HCT116 (cell line): ENCODE measurements at regions not wholly inside any gene's neighbourhood (a gene's known extent, or its start where the extent isn't known, plus 50 kb on each side); places are given as distances from the start of the nearest gene placed in this dataset.

Experiments
- ATAC-seq: fragments of 200-7000 bp; cut with Tn5 transposase; 2 replicates; pipeline ENCODE4 v1.9.1; 2020; ENCODE audit warnings: mild to moderate bottlenecking, moderate library complexity
- BruUV-seq: library from RNA; stranded (reverse); fragments of 400-500 nt; replicated peaks from 2 replicates; lab custom pipeline; 2021; lab: Mats Ljungman, UMichigan
- CTCF ChIA-PET: fragments of 300-600 bp; sonication (Branson Sonifier 250); formaldehyde crosslinking; loops from one replicate; lab custom pipeline; 2021; ENCODE audit warnings: antibody characterized with exemption; lab: Charles Lee
- POLR2A ChIA-PET: fragments of 300-600, 350-600 bp; sonication (Branson Sonifier 250); formaldehyde crosslinking; loops from one replicate; lab custom pipeline; 2021; ENCODE audit warnings: antibody characterized with exemption; lab: Charles Lee
- RAD21 ChIA-PET, 2 experiments: fragments of 300-600 bp; sonication (Branson Sonifier 250); formaldehyde crosslinking; loops; one replicate each; lab custom pipeline; 2023; ENCODE audit warnings: low total read pairs in 2 of 2; ENCODE audit not compliant: uncharacterized antibody in 2 of 2, unreplicated experiment in 2 of 2, low non-redundant PET in 1 of 2; lab: Charles Lee
- DNase-seq: peaks from one replicate; pipeline ENCODE4 v3.0.0-alpha.2; 2010; ENCODE audit warnings: low read depth, low spot score
- H2AFZ ChIP-seq: fragments of 200-600 bp; shearing (Covaris generic), sonication (generic); 2 replicates; pipeline ENCODE4 v1.6.1; 2017; ENCODE audit warnings: low read depth, mixed run types, mixed read lengths, antibody characterized with exemption, low read length; ENCODE audit not compliant: poor library complexity, severe bottlenecking
- H3K27ac ChIP-seq: 2 replicates; pipeline ENCODE4 v1.5.1; 2012; ENCODE audit warnings: low read depth, low read length
- H3K27me3 ChIP-seq: fragments of 200-600 bp; sonication (generic); 2 replicates; pipeline ENCODE4 v1.6.1; 2016; ENCODE audit warnings: mixed run types, low read length, mixed read lengths; ENCODE audit not compliant: insufficient read depth
- H3K36me3 ChIP-seq, 2 experiments: fragments of 200-500 bp in 1 of 2; fragments of 200-600 bp in 1 of 2; sonication (Bioruptor generic) in 1 of 2; sonication (generic) in 1 of 2; 2 replicates each; pipeline versions ENCODE4 v1.5.1 to v1.6.1; 2014 to 2016; ENCODE audit warnings: low read length in 2 of 2, inconsistent platforms in 1 of 2, mixed read lengths in 1 of 2, mixed run types in 1 of 2; ENCODE audit not compliant: insufficient read depth in 2 of 2, control insufficient read depth in 1 of 2
- H3K4me1 ChIP-seq, 2 experiments: fragments of 200-600 bp in 1 of 2; sonication (generic) in 1 of 2; 2 replicates each; pipeline versions ENCODE4 v1.5.1 to v1.6.1; 2012 to 2017; ENCODE audit warnings: low read length in 2 of 2, inconsistent platforms in 1 of 2, mild to moderate bottlenecking in 1 of 2, mixed read lengths in 1 of 2, mixed run types in 1 of 2, moderate library complexity in 1 of 2; ENCODE audit not compliant: insufficient read depth in 2 of 2, control insufficient read depth in 1 of 2
- H3K4me2 ChIP-seq: fragments of 200-600 bp; sonication (generic); 2 replicates; pipeline ENCODE4 v1.6.1; 2017; ENCODE audit warnings: mixed run types, low read length, mixed read lengths
- H3K4me3 ChIP-seq, 2 experiments: fragments of 200-600 bp in 1 of 2; sonication (generic) in 1 of 2; replicated peaks in 1 of 2; 2 replicates each; pipeline ENCODE4 v1.5.1; 2011 to 2016; ENCODE audit warnings: low read length in 2 of 2, control low read depth in 1 of 2, low read depth in 1 of 2, mild to moderate bottlenecking in 1 of 2, mixed read lengths in 1 of 2, mixed run types in 1 of 2
- H3K79me2 ChIP-seq: fragments of 200-600 bp; sonication (generic); 2 replicates; pipeline ENCODE4 v1.6.1; 2017; ENCODE audit warnings: mild to moderate bottlenecking, mixed run types, low read length, moderate library complexity, mixed read lengths; ENCODE audit not compliant: insufficient read depth
- H3K9ac ChIP-seq: fragments of 200-600 bp; sonication (generic); 2 replicates; pipeline ENCODE4 v1.6.1; 2016; ENCODE audit warnings: low read length, mixed read lengths
- H3K9me2 ChIP-seq: fragments of 200-600 bp; sonication (generic), shearing (Covaris generic); 2 replicates; pipeline ENCODE4 v1.6.1; 2017; ENCODE audit warnings: mixed run types, mild to moderate bottlenecking, moderate library complexity; ENCODE audit not compliant: insufficient read depth
- H3K9me3 ChIP-seq, 2 experiments: fragments of 200-500 bp in 1 of 2; fragments of 200-600 bp in 1 of 2; sonication (Bioruptor generic) in 1 of 2; sonication (generic) in 1 of 2; 2 replicates each; pipeline ENCODE4 v1.6.1; 2014 to 2017; ENCODE audit warnings: low read length in 2 of 2, mixed read lengths in 2 of 2, inconsistent platforms in 1 of 2, low read depth in 1 of 2, mild to moderate bottlenecking in 1 of 2, mixed run types in 1 of 2, moderate library complexity in 1 of 2; ENCODE audit not compliant: control insufficient read depth in 1 of 2, insufficient read depth in 1 of 2
- H4K20me1 ChIP-seq: fragments of 200-600 bp; sonication (generic), shearing (Covaris generic); 2 replicates; pipeline ENCODE4 v1.6.1; 2017; ENCODE audit warnings: mixed run types, mild to moderate bottlenecking, moderate library complexity; ENCODE audit not compliant: insufficient read depth
- CBX3 ChIP-seq: IDR thresholded peaks from 2 replicates; pipeline ENCODE4 v1.6.1; 2012; ENCODE audit warnings: low read depth
- CEBPB ChIP-seq: IDR thresholded peaks from 2 replicates; pipeline ENCODE4 v1.6.1; 2012; ENCODE audit warnings: low read depth
- CTCF ChIP-seq, 3 experiments: fragments of 200-600 bp in 1 of 3; sonication (generic) in 1 of 3; IDR thresholded peaks in 2 of 3; conservative IDR thresholded peaks in 1 of 3; 2 replicates each; pipeline ENCODE4 v1.5.1; 2012 to 2017; ENCODE audit warnings: low read depth in 2 of 3, low read length in 2 of 3, antibody characterized with exemption in 1 of 3, borderline replicate concordance in 1 of 3, control low read depth in 1 of 3, mild to moderate bottlenecking in 1 of 3, mixed read lengths in 1 of 3, mixed run types in 1 of 3, moderate library complexity in 1 of 3; ENCODE audit not compliant: insufficient read depth in 1 of 3
- EGR1 ChIP-seq: IDR thresholded peaks from 2 replicates; pipeline ENCODE4 v1.6.1; 2012; ENCODE audit warnings: low read depth
- ELF1 ChIP-seq: IDR thresholded peaks from 2 replicates; pipeline ENCODE4 v1.6.1; 2012; ENCODE audit warnings: low read depth, borderline replicate concordance
- EZH2 ChIP-seq: fragments of 200-600 bp; sonication (generic); IDR thresholded peaks from 2 replicates; pipeline ENCODE4 v1.6.1; 2017; ENCODE audit warnings: antibody characterized with exemption, mixed run types
- FOSL1 ChIP-seq: IDR thresholded peaks from 2 replicates; pipeline ENCODE4 v1.6.1; 2012; ENCODE audit warnings: low read depth
- JUND ChIP-seq: IDR thresholded peaks from 2 replicates; pipeline ENCODE4 v1.6.1; 2012
- MAX ChIP-seq: IDR thresholded peaks from 2 replicates; pipeline ENCODE4 v1.6.1; 2012
- POLR2A ChIP-seq: IDR thresholded peaks from 2 replicates; pipeline ENCODE4 v1.7.0; 2011; ENCODE audit warnings: borderline replicate concordance; ENCODE audit not compliant: insufficient read depth, insufficient read length; ENCODE audit errors: extremely low read depth
- POLR2AphosphoS5 ChIP-seq: IDR thresholded peaks from 2 replicates; pipeline ENCODE4 v1.6.1; 2011; ENCODE audit warnings: mild to moderate bottlenecking, low read depth, low read length, moderate library complexity
- RAD21 ChIP-seq: IDR thresholded peaks from 2 replicates; pipeline ENCODE4 v1.6.1; 2012; ENCODE audit warnings: low read depth, mild to moderate bottlenecking
- REST ChIP-seq: IDR thresholded peaks from 2 replicates; pipeline ENCODE4 v1.6.1; 2012; ENCODE audit warnings: low read depth
- SIN3A ChIP-seq: IDR thresholded peaks from 2 replicates; pipeline ENCODE4 v1.6.1; 2012; ENCODE audit warnings: low read depth
- SP1 ChIP-seq: IDR thresholded peaks from 2 replicates; pipeline ENCODE4 v1.6.1; 2012; ENCODE audit warnings: low read depth
- SRF ChIP-seq: IDR thresholded peaks from 2 replicates; pipeline ENCODE4 v1.6.1; 2012; ENCODE audit warnings: low read depth
- TCF7L2 ChIP-seq: IDR thresholded peaks from 2 replicates; pipeline ENCODE4 v1.7.0; 2011; ENCODE audit warnings: borderline replicate concordance, inconsistent platforms; ENCODE audit not compliant: insufficient read depth, insufficient read length; ENCODE audit errors: extremely low read depth
- YY1 ChIP-seq: IDR thresholded peaks from 2 replicates; pipeline ENCODE4 v1.6.1; 2011; ENCODE audit warnings: low read length, low read depth, moderate library complexity, mild to moderate bottlenecking; ENCODE audit not compliant: insufficient replicate concordance; ENCODE audit errors: extremely low read depth
- ZBTB33 ChIP-seq: IDR thresholded peaks from 2 replicates; pipeline ENCODE4 v1.6.1; 2011; ENCODE audit warnings: mild to moderate bottlenecking, low read length, moderate library complexity; ENCODE audit not compliant: insufficient replicate concordance; ENCODE audit errors: extremely low read depth
- ZFX ChIP-seq: fragments of 450-650 bp; IDR thresholded peaks from 2 replicates; pipeline ENCODE4 v1.6.1; 2017
- intact Hi-C: fragments of 100-400 bp; cut with micrococcal nuclease; formaldehyde crosslinking; loops from 2 replicates; pipeline ENCODE4 v1.10.0; 2022

GRCh38 chr2:60674524-60675165 lies 81.4 kb upstream of the PAPOLG start:
- Histone ChIP-seq H3K4me2 (no peak overlapping the region; the same call in 1 of the 2 replicates), H3K9me2 (no peaks in the 10 kb centered on the region), H3K4me1 (no peaks in the 10 kb centered on the region; a peak in 1 of 4 replicates), H3K36me3 (no peaks in the 10 kb centered on the region), H3K4me3 (no peak overlapping the region), H3K79me2 (no peaks in the 10 kb centered on the region), H4K20me1 (no peaks in the 10 kb centered on the region), H3K27me3 (no peaks in the 10 kb centered on the region), H3K9ac (no peak overlapping the region), H3K9me3 (no peaks in the 10 kb centered on the region), H3K27ac (no peak overlapping the region), H2AFZ (peak overlapping the region; percentile 61)
- ATAC-seq (peak; percentile 100), DNase-seq (peak; percentile 65)
- RAD21 ChIA-PET: interaction anchor here in 1 of 2 experiments (0.6 to 1.2 kb wide), 3 partner anchors 15 to 324 kb away, joined by 3 to 4 read pairs (median 3); no protein-coding TSS in a partner anchor
- CTCF ChIA-PET: interaction anchor here (0.6 to 2.4 kb wide), 32 partner anchors 8 to 1898 kb away, joined by 3 to 33 read pairs (median 4); no protein-coding TSS in a partner anchor
- BruUV-seq: no TSS peak
- intact Hi-C loops: loop anchor here (1.0 to 10.0 kb wide), 2 partner anchors 114 to 1910 kb away; no protein-coding TSS in a partner anchor
- POLR2A ChIA-PET: interaction anchor here (1.5 kb wide), 1 partner anchor 114 kb away, joined by 3 read pairs; no protein-coding TSS in a partner anchor
- TF ChIP-seq POLR2AphosphoS5 (no peak), SRF (no peak), SP1 (no peak), EZH2 (no peak), ZBTB33 (no peak), EGR1 (no peak), JUND (no peak), SIN3A (no peak), CBX3 (peak; percentile 75; the same call in 1 of the 2 replicates), REST (no peak), YY1 (no peak), ELF1 (no peak), TCF7L2 (no peak), FOSL1 (no peak), ZFX (no peak), RAD21 (peak; percentile 77), CTCF (IDR thresholded peaks at IDR 0.05 in 2 of 3, conservative IDR thresholded peaks at IDR 0.05 in 1 of 3; ENCODE audit: borderline replicate concordance in 1 of 3, insufficient read depth in 1 of 3, low read depth in 2 of 3, low read length in 2 of 3) (peak; percentile 71 to 96 (median 94)), POLR2A (no peak), MAX (peak; percentile 46), CEBPB (no peak)
